HepG2 (cell line): ENCODE measurements at regions not wholly inside any gene's neighbourhood (a gene's known extent, or its start where the extent isn't known, plus 50 kb on each side); places are given as distances from the start of the nearest gene placed in this dataset.

ENCODE experiments used
- ATAC-seq: fragments of 200-7000 bp; cut with Tn5 transposase; 3 replicates; pipeline ENCODE4 v1.9.1; 2020; ENCODE audit warnings: mild to moderate bottlenecking, moderate library complexity
- BruUV-seq: library from RNA; stranded (reverse); fragments of 400-500 nt; replicated peaks from 2 replicates; lab custom pipeline; 2021; lab: Mats Ljungman, UMichigan
- CTCF ChIA-PET: fragments of 300-600 bp; formaldehyde crosslinking; extraction: SDS; loops from one replicate; lab custom pipeline; 2021; ENCODE audit warnings: low total read pairs, inconsistent platforms, low intra/inter-chr PET ratio; lab: Yijun Ruan, JAX
- POLR2A ChIA-PET: fragments of 350-600 bp; sonication (Branson Sonifier 250); formaldehyde crosslinking; loops from one replicate; lab custom pipeline; 2020; ENCODE audit warnings: antibody characterized with exemption, inconsistent platforms; lab: Yijun Ruan, JAX
- DNase-seq: peaks from one replicate; pipeline ENCODE4 v3.0.0-alpha.2; 2015; ENCODE audit warnings: low spot score
- FAIRE-seq: peaks from 3 replicates; lab custom pipeline; 2011; peaks lifted over from hg19 to GRCh38; lab: Jason Lieb, UNC
- H2AFZ ChIP-seq: one replicate; pipeline ENCODE4 v1.6.1; 2011; ENCODE audit warnings: low read length, inconsistent platforms
- H3K27ac ChIP-seq: fragments of 300-600 bp; 3 replicates; pipeline ENCODE4 v1.8.0; 2011; ENCODE audit warnings: mixed run types, mild to moderate bottlenecking, mixed read lengths, low read length, inconsistent platforms; ENCODE audit not compliant: insufficient read depth; ENCODE audit errors: extremely low read length
- H3K27me3 ChIP-seq, 2 experiments: fragments of 200-600 bp in 1 of 2; 2 replicates in 1 of 2; 3 replicates in 1 of 2; pipeline versions ENCODE4 v1.6.0 to v1.8.0; 2011; ENCODE audit warnings: low read length in 2 of 2, mild to moderate bottlenecking in 2 of 2, moderate library complexity in 2 of 2, inconsistent platforms in 1 of 2; ENCODE audit not compliant: insufficient read depth in 2 of 2, control insufficient read depth in 1 of 2
- H3K36me3 ChIP-seq, 2 experiments: fragments of 200-600 bp in 1 of 2; replicated peaks in 1 of 2; 2 replicates in 1 of 2; 3 replicates in 1 of 2; pipeline versions ENCODE4 v1.5.1 to v1.8.0; 2011; ENCODE audit warnings: low read length in 2 of 2, inconsistent platforms in 1 of 2; ENCODE audit not compliant: insufficient read depth in 2 of 2, control insufficient read depth in 1 of 2
- H3K4me1 ChIP-seq: 2 replicates; pipeline ENCODE4 v1.5.1; 2012; ENCODE audit warnings: low read length, inconsistent platforms; ENCODE audit not compliant: insufficient read depth
- H3K4me2 ChIP-seq: 2 replicates; pipeline ENCODE4 v1.6.0; 2011; ENCODE audit warnings: low read depth, low read length, inconsistent platforms
- H3K4me3 ChIP-seq, 3 experiments: fragments of 200-600 bp in 1 of 3; sonication (generic), shearing (Covaris generic) in 1 of 3; replicated peaks in 1 of 3; 2 replicates each; pipeline ENCODE4 v1.5.1; 2011 to 2016; ENCODE audit warnings: low read length in 3 of 3, inconsistent platforms in 2 of 3, low read depth in 2 of 3, mild to moderate bottlenecking in 2 of 3, control low read depth in 1 of 3, mixed read lengths in 1 of 3; ENCODE audit not compliant: insufficient read depth in 1 of 3
- H3K79me2 ChIP-seq: one replicate; pipeline ENCODE4 v1.6.1; 2011; ENCODE audit warnings: low read length, inconsistent platforms; ENCODE audit not compliant: insufficient read depth
- H3K9ac ChIP-seq: 2 replicates; pipeline ENCODE4 v1.6.0; 2011; ENCODE audit warnings: mild to moderate bottlenecking, low read depth, low read length, inconsistent platforms; ENCODE audit not compliant: insufficient read depth
- H3K9me3 ChIP-seq: 2 replicates; pipeline ENCODE4 v1.5.1; 2012; ENCODE audit warnings: mild to moderate bottlenecking, low read length
- H4K20me1 ChIP-seq: 2 replicates; pipeline ENCODE4 v1.6.0; 2011; ENCODE audit warnings: inconsistent platforms, mild to moderate bottlenecking, low read length, moderate library complexity; ENCODE audit not compliant: insufficient read depth
- MYC ChIP-seq: sonication (generic); formaldehyde crosslinking; IDR thresholded peaks from 2 replicates; pipeline ENCODE4 v1.9.0; 2021; ENCODE audit warnings: missing genetic modification reagents, borderline replicate concordance
- RFX5 ChIP-seq: IDR thresholded peaks from 2 replicates; pipeline ENCODE4 v1.6.1; 2011; ENCODE audit warnings: low read depth, low read length, improper control_type of control experiment
- YEATS4 ChIP-seq: sonication (generic); formaldehyde crosslinking; IDR thresholded peaks from 2 replicates; pipeline ENCODE4 v1.4.0; 2020; ENCODE audit warnings: missing genetic modification reagents, borderline replicate concordance
- ZFP36 ChIP-seq: fragments of 150-350 bp; IDR thresholded peaks from 2 replicates; pipeline ENCODE4 v1.6.1; 2018; ENCODE audit warnings: borderline replicate concordance, low read length, low read depth; ENCODE audit not compliant: partially characterized antibody
- ZFP91 ChIP-seq: sonication (generic); formaldehyde crosslinking; IDR thresholded peaks from 2 replicates; pipeline ENCODE4 v1.9.0; 2022; ENCODE audit warnings: missing genetic modification reagents, mild to moderate bottlenecking, borderline replicate concordance
- ZNF121 ChIP-seq: sonication (generic); formaldehyde crosslinking; IDR thresholded peaks from 2 replicates; pipeline ENCODE4 v1.5.0; 2020; ENCODE audit warnings: mild to moderate bottlenecking, missing genetic modification reagents
- ZNF232 ChIP-seq: sonication (generic); formaldehyde crosslinking; IDR thresholded peaks from 2 replicates; pipeline ENCODE4 v1.4.0; 2020; ENCODE audit warnings: missing genetic modification reagents, borderline replicate concordance
- WGBS: methylation state at CpG from one replicate; pipeline ENCODE4 v1.1.6; 2017; ENCODE audit warnings: low lambda C conversion rate; 5-methylcytosine and 5-hydroxymethylcytosine counted together
- in situ Hi-C: cut with HindIII; loops from 2 replicates; pipeline ENCODE4 v1.10.0; 2017; ENCODE audit warnings: low pct_unique_long_range_greater_than_20kb; ENCODE audit not compliant: extremely low pct_ligation_motif_present
- intact Hi-C: fragments of 100-400 bp; cut with micrococcal nuclease; formaldehyde crosslinking; loops from one replicate; pipeline ENCODE4 v1.10.0; 2022; ENCODE audit not compliant: unreplicated experiment
- TF ChIP-seq, protein P1 (sequence below): sonication (generic); formaldehyde crosslinking; IDR thresholded peaks from 2 replicates; pipeline ENCODE4 v1.8.1; 2022; ENCODE audit warnings: low read depth, mild to moderate bottlenecking, missing genetic modification reagents
- TF ChIP-seq, protein P2 (sequence below): sonication (generic); formaldehyde crosslinking; conservative IDR thresholded peaks from 2 replicates; pipeline ENCODE4 v1.4.0; 2020; ENCODE audit warnings: missing genetic modification reagents

- WGBS, result 0% methylated on average over 1 of the region's 1 CpG
- no peak overlapping the region for H3K9ac ChIP-seq
- H3K79me2 ChIP-seq, result no peaks in the 10 kb centered on the region
- H3K4me1 ChIP-seq, result no peaks in the 10 kb centered on the region
- in situ Hi-C loops (no loop called here), intact Hi-C loops (no loop called here)
- FAIRE-seq (no peak), DNase-seq (no peak), ATAC-seq (no peak)
- no peaks in the 10 kb centered on the region for H3K27me3 ChIP-seq
- TF ChIP-seq ZNF232 (CRISPR knock-in tag) (no peak), ZNF121 (CRISPR knock-in tag) (no peak), MYC (CRISPR knock-in tag) (no peak), YEATS4 (no peak), ZFP36 (no peak), RFX5 (no peak), ZFP91 (CRISPR knock-in tag) (no peak)
- TF ChIP-seq, protein P1, sequence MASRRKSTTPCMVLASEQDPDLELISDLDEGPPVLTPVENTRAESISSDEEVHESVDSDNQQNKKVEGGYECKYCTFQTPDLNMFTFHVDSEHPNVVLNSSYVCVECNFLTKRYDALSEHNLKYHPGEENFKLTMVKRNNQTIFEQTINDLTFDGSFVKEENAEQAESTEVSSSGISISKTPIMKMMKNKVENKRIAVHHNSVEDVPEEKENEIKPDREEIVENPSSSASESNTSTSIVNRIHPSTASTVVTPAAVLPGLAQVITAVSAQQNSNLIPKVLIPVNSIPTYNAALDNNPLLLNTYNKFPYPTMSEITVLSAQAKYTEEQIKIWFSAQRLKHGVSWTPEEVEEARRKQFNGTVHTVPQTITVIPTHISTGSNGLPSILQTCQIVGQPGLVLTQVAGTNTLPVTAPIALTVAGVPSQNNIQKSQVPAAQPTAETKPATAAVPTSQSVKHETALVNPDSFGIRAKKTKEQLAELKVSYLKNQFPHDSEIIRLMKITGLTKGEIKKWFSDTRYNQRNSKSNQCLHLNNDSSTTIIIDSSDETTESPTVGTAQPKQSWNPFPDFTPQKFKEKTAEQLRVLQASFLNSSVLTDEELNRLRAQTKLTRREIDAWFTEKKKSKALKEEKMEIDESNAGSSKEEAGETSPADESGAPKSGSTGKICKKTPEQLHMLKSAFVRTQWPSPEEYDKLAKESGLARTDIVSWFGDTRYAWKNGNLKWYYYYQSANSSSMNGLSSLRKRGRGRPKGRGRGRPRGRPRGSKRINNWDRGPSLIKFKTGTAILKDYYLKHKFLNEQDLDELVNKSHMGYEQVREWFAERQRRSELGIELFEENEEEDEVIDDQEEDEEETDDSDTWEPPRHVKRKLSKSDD (CRISPR knock-in tag), result no peak
- TF ChIP-seq, protein P2, sequence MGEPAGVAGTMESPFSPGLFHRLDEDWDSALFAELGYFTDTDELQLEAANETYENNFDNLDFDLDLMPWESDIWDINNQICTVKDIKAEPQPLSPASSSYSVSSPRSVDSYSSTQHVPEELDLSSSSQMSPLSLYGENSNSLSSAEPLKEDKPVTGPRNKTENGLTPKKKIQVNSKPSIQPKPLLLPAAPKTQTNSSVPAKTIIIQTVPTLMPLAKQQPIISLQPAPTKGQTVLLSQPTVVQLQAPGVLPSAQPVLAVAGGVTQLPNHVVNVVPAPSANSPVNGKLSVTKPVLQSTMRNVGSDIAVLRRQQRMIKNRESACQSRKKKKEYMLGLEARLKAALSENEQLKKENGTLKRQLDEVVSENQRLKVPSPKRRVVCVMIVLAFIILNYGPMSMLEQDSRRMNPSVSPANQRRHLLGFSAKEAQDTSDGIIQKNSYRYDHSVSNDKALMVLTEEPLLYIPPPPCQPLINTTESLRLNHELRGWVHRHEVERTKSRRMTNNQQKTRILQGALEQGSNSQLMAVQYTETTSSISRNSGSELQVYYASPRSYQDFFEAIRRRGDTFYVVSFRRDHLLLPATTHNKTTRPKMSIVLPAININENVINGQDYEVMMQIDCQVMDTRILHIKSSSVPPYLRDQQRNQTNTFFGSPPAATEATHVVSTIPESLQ (CRISPR knock-in tag), result no peak
- H3K36me3 ChIP-seq, result no peaks in the 10 kb centered on the region
- CTCF ChIA-PET, result no interaction called here
- no peaks in the 10 kb centered on the region for H4K20me1 ChIP-seq
- H3K4me3 ChIP-seq, result no peak overlapping the region
- no peak overlapping the region for H3K4me2 ChIP-seq
- no peaks in the 10 kb centered on the region for H3K9me3 ChIP-seq
- no peak overlapping the region for H3K27ac ChIP-seq
- POLR2A ChIA-PET, result no interaction called here
- no peak overlapping the region for H2AFZ ChIP-seq
- no TSS peak for BruUV-seq
Observed at GRCh38 chr6:118397671-118398465, 150.2 kb upstream of the PLN start.
